HG03025 (cell line): ENCODE measurements at regions not wholly inside any gene's neighbourhood (a gene's known extent, or its start where the extent isn't known, plus 50 kb on each side); places are given as distances from the start of the nearest gene placed in this dataset.
A peak's percentile ranks its signal among the peaks of the same experiment; 100 is the strongest.

Experiments
- ATAC-seq: cut with Tn5 transposase; IDR thresholded peaks from one replicate; pipeline ENCODE4 v1.9.1; 2021; ENCODE audit warnings: mild to moderate bottlenecking, moderate library complexity; ENCODE audit not compliant: unreplicated experiment, low FRiP score

DNA sequence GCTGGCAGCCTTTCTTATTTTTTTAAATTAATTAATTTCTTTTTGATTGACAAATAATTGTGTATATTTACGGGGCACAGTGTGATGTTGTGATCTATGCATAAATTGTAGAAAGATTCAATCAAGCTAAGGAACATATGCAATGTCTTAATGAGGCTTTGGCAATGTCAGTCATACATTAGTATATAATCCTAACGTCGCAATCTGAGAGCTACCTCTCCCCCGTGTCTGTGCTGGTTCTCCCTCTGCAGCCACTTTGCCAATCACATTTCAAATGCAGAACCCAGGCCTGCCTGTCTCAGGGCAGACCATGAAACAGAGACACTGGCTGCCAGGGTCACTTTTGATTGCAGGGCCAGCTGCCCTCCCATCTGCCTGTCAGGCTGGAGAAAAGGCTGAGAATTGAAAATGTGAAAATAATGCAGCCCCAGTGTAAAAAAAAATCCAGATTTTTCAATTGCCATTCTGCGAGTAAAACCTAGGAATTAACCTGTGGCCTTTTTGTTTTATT, 56.3 kb downstream of the SLC24A2 start:
- no peak for ATAC-seq

DNA sequence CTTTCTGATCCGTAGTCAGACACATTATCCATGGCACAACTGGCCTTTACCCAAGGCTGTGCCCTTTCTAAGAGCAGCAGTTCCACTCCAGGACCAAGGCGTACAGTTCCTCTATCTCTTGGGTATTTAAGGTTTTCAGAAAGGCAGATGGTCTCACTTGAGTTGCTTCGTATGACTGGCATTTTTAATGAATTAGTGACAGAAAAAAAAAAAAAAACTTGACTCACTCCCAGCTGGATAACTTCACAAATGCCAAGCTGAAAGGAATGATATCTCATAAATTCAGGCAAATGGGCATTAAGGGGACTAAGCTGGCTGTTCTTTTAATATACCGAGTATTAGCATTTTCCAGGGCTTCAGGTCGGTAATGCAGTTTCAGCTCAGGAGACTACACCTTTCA, 60.7 kb downstream of the SLC24A2 start:
- no peak for ATAC-seq

DNA sequence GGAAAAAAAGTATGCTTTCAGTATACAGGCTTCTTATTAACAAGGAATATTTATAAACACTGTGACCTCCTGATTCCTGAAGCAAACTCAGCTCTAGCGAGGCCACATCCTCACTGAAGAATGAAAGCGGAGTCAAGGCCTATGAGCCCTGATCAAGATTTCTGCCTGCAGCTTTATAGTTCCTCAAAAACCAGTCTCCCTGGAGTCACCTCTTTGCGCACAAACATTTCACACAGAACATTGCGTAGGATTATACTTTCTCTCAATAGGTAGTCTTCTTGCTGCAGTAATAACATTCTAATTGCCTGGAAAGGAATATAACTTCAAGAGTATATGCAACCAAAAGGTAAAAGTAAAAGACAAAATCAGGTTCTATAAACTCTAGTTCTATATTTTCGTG, 62.9 kb downstream of the SLC24A2 start:
- ATAC-seq = no peak

GRCh38 chr9:19720377-19720776, 68.5 kb downstream of the SLC24A2 start:
- ATAC-seq = no peak

- no peak for ATAC-seq
Observed at GRCh38 chr9:19703702-19704101, 85.1 kb downstream of the SLC24A2 start.

DNA sequence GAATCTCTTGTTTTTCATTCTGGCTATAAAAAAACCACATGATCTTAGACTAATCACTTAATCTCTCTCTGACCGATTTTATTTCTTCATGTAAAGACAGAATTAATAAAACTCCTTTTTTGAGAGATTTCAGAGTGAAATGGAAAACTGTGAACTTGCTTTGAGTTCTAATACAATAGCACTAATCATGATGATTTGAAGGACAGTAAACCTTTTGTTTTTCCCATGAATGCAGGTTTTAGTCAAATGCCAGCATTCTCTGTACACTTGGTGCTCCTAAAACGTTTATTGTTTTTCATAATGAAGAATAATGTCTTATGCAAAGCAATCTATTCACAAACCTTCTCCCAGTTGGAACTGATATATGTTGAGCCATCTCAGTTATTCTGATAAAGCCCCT, 86.8 kb downstream of the SLC24A2 start:
- no peak for ATAC-seq

GRCh38 chr9:19701274-19701673, 87.6 kb downstream of the SLC24A2 start:
- ATAC-seq = no peak

- ATAC-seq = no peak
Observed at GRCh38 chr9:19700699-19701098, 88.1 kb downstream of the SLC24A2 start.

- no peak for ATAC-seq
Observed at GRCh38 chr9:19699756-19700155, 89.1 kb downstream of the SLC24A2 start.

DNA sequence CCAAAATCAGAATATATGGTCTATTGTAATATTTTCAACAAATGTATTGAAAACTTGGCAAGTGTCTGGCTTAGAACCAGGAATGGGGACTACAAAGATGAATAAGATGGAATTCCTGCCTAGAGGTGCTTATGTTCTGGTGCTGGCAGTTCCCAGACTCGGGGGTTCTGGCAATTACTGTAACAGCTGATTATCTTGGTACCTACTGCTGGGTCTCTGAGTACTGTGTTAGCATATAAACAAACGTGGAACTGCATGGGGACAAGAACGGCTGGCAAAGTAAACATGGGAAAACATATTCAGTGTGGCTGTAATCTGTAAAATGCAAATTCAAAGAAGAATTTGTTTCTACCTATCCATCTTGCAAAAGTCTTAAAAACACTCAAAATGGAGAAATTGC, 89.9 kb downstream of the SLC24A2 start:
- ATAC-seq = no peak

- ATAC-seq = no peak
Observed at GRCh38 chr9:19694601-19695000, 94.2 kb downstream of the SLC24A2 start.

DNA sequence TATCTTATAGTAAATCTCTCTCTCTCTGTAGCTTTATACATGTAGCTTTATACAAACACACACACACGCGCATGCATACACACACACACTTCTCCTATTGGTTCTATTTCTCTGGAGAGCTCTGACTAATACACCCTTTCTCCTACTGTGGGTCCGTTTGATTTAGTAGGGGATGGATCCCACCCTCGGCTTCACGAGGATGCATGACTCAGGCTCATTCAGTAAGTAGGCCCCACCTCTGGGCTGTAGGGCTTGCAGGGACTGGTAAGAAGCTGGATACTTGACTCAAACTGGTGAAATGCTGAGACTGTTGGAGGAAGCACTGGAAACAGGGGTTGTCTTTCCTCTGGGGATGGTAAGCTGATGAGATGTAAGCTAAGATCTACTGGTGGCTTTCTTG, 98.7 kb downstream of the SLC24A2 start:
- ATAC-seq = no peak

DNA sequence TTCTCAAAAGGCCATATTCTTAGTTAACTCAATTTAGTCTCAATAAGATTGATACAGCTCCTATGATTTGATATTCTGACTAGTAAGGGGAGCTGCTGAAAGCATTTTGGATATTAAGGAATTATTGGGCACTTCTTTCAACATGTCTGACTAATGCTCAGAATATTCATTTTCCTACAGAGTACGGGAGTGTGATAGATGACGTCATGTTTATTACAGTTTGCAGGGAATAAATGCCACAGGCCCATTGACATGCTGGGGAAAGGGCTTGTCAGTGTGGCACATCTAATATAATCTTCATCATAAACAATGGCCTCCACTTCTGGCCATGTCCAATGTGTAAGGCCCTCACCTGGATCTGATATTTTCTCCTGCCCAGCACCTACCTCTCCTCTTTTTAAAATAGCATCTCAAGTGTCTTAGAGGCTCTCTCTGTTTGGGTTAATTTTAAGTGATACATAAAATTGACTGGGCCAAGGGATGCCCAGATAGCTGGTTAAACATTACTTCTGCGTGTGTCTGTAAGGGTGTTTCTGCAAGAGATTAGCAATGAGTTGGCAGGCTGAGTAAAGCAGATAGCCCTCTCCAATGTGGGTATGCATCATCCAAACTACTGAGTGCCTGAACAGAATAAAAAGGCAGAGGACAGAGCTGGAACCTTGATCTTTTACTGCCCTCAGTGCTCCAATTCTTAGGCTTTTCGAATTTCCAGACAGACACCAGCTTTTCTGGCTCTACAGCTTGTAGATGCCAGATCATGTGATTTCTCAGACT, 99.3 kb downstream of the SLC24A2 start:
- no peak for ATAC-seq

DNA sequence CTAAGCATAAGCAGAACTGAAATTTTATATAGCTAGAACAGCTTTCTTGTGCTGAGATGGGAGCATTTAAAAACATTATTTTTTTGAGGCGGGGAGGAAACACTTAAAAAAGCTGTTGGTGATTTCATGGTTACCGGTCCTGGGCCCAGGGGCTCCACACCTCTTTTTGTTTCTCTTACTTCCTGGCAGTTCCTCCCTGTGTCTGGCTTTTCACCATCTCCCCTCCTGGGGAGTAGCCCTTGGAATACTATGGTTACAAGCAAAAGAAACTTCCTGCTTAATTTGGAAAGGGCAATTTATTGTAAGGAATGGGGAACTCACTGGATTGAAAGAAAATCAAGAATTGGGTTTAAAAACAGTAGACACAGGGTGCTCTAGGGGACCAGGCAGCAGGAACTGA, 105.1 kb downstream of the SLC24A2 start:
- ATAC-seq = no peak

GRCh38 chr9:19682397-19682796, 106.4 kb downstream of the SLC24A2 start:
- no peak for ATAC-seq

DNA sequence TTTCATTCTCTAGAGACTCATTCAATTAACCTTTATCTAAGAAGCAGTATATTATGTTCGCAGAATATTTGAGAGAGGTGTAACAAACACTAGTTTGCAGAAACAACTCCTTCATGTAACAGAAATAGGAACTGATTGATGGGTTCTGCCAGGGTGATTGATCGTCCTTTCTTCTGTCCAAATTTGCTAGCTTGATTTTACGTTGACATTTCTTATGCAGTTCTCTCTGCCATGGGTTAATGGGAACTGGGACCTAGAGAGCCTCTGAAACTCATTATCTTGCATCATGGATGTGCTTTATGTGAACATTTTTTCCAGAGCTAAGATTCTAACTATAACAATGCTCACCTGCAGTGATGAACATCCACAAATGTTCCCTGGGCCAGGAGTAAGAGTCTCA, 107.0 kb downstream of the SLC24A2 start:
- ATAC-seq = no peak

DNA sequence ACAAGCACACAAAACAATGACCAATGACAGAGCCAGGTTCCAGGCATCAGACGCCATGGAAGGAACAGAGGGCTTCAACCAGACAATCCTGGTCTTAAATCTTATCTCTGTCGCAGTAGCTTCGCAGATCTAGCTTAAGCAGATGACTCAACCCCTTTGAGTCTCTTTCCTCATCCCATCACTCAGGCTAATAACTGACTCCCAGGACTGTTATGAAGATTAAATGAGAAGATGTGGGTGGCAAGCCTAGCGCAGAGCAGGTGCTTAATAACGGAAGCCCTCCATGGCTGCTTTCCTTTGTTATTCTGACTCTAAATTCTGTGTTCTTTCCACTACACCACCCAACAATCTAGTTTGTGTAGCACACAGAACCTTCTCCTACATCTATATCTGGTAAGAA, 110.9 kb downstream of the SLC24A2 start:
- ATAC-seq = no peak

GRCh38 chr9:19675492-19675891, 113.3 kb downstream of the SLC24A2 start:
- ATAC-seq = no peak

- no peak for ATAC-seq
Observed at GRCh38 chr9:19666575-19666974, 122.3 kb downstream of the SLC24A2 start.

- ATAC-seq = peak; percentile 98
Observed at GRCh38 chr9:19665146-19665863, 123.5 kb downstream of the SLC24A2 start.

DNA sequence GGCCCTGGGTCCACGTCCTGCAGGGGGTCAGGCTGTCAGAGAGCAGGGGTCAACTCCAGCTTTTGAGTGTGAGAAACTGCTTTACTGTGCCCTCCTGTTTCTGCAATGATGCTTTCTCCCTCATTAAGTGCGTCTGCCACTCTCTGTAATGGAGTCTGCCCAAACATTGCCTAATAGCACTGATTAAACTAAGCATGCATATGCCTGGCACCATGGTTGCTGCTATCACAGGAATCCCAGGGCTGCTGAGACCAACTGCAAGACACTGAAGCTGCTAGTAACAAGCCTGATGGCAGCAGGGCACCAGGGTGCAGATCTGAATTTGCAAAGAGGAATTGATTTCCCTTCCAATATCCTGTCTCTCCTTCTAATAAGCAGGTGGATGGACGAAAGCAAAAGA, 125.3 kb downstream of the SLC24A2 start:
- no peak for ATAC-seq

GRCh38 chr9:19662213-19662612, 126.6 kb downstream of the SLC24A2 start:
- no peak for ATAC-seq
